CD4-positive, alpha-beta T cell treated with Interferon alpha-2 for 1 hour (primary cell): ENCODE measurements at regions not wholly inside any gene's neighbourhood (a gene's known extent, or its start where the extent isn't known, plus 50 kb on each side); places are given as distances from the start of the nearest gene placed in this dataset.
A peak's percentile ranks its signal among the peaks of the same experiment; 100 is the strongest.
"Not testable (repeated sequence)": the region's sequence is repeated elsewhere in the genome, so short reads cannot be mapped to it uniquely, and the experiment has no call there.

ENCODE experiments used
- DNase-seq, 2 donors: peaks; one replicate each; pipeline ENCODE4 v3.0.0-alpha.2; 2020 to 2022

DNA sequence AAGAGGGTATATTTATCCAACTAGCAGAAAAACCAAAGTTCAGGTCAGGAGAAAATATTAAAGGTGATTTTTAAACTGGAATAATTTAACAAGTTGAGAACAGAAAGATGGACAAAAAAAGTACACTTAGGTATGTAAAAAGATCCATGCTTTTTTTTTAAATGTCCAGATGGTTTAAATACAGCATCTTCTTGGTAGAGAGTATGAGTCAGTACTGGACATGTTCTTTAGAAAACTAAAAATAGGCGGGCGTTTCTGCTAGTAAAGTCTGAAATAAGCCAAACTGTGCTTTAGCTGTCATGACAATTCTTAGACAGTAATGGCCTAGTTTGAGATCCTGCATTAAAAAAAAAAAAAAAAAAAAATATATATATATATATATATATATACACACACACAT lies 255.9 kb upstream of the ST8SIA4 start:
- DNase-seq, result no peak

DNA sequence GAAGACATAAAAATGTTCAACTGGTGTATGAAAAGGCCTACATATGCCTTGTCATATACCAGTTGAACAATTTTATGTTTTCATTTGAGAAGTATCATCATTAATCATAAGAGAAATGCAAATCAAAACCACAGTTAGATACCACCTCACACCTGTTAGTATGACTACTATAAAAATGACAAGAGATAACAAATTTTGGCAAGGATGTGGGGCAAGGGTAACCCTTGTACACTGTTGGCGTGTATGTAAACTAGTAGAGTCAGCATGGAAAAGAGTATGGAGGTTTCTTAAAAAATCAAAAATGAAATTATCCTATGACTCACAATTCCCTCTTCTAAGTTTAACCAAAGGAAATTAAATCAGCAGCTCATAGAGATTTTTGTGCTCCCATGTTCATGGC lies 250.4 kb upstream of the ST8SIA4 start:
- no peak for DNase-seq

DNA sequence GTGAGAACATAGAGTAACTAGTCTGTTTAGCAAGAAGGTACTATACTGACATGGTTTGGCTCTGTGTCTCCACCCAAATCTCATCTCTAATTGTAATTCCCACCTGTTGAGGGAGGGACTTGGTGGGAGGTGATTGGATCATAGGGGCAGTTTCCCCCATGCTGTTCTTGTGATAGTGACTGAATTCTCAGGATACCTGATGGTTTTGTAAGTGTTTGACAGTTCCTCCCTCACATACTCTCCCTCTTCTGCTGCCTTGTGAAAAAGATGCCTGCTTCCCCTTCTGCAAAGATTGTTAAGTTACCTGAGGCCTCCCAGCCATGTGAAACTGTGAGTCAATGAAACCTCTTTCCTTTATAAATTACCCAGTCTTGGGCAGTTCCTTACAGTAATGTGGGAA lies 240.4 kb upstream of the ST8SIA4 start:
- DNase-seq, result no peak

DNA sequence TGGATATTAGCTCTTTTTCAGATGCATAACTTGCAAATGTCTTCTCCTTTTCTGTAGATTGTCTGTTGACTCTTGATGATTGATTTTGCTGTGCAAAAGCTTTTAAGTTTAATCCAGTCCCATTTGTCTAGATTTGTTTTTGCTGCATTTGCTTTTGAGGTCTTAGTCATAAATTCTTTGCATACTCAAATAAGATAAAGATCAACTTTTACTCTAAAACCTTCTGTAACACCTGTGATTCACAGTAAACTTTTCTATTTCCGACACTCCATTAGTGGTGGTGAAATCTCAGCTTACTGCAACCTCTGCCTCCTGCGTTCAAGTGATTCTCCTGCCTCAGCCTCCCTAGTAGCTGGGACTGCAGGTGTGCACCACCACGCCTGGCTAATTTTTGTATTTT lies 239.0 kb upstream of the ST8SIA4 start:
- DNase-seq, result no peak

DNA sequence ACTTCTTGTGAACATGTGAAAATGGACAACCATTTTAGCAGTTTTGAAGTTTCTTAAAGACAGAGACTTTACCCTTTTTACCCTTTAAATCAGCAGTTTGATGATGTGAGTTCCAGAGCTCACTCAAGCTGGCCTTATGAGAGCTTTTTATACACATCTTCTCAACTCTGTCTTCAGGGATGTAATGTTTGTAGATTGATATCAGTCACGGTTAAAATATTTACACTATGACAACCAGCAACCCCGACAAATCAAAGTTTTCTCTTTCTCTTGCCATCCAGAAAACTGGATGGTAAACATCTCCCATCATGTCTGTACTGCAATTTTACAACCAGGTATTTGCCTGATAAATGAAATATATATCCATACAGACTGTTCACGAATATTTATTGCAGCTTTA lies 233.4 kb upstream of the ST8SIA4 start:
- no peak for DNase-seq

DNA sequence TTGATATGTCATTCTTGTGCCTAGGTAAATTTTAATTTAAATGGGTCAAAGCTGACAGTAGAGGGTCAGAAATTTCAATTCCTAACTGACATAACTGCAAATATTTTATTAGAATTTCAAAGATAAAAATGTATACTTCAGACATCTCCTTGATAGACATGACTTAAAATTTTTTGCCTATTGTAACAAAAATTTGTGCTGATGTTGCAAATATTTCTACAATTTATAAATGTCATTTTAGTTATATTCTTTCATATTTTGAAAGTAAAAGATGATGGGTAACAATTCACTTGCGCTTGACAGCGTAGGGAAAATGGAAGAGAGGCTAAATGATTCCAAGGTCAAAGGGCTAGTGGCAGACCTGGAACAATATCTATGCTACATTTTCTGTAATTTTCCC lies 220.3 kb upstream of the ST8SIA4 start:
- DNase-seq, result no peak

DNA sequence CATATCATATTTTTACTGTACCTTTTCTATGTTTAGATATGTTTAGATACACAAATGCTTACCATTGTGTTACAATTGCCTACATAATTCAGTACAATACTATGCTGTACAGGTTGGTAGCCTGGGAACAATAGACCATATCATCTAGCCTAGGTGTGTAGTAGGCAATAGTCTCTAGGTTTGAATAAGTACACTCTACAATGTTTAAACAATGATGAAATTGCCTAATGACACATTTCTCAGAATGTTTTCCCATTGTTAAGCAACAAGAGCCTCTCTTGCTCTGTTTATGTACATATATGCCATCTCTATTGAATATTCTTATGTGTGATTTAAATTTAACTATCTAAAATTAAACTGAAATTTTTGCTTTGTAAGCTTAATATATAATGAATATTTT lies 209.6 kb upstream of the ST8SIA4 start:
- no peak for DNase-seq

DNA sequence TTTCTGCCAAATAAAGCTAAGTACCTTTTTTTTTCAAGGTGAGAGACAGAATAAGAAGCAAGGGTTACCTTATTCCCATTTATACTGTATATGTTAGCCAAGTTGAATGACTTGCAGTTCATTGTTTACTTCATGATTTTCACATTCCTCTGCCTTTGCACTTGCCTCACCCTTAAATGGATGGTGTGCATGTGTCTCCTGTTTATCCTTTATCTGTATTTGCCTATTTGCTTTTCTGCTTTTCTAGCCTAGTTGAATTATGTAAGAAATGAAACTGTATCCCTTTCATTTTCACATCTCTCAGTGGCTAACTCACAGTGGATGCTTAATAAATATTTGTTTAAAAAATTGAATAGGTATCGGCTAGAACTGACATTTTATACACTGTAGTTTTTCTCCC lies 200.8 kb upstream of the ST8SIA4 start:
- no peak for DNase-seq

DNA sequence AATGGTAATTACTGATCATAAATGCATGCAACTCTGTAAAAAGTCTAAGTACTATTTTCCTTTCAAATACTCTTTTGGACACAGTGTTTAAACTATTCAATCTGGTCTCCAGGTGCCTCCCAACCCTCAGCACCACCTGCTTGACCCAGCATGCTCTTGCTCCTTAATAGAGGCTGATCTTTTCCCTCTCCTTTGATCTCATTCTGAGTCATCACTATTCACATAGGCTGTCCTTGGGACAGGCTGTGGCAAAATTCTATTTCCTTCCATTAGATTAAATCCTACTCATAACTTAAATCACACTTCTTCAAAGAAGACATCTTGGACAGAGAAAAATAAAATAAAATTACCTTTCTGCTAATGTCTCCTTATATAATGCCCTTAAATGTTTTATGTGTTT lies 199.4 kb upstream of the ST8SIA4 start:
- no peak for DNase-seq

DNA sequence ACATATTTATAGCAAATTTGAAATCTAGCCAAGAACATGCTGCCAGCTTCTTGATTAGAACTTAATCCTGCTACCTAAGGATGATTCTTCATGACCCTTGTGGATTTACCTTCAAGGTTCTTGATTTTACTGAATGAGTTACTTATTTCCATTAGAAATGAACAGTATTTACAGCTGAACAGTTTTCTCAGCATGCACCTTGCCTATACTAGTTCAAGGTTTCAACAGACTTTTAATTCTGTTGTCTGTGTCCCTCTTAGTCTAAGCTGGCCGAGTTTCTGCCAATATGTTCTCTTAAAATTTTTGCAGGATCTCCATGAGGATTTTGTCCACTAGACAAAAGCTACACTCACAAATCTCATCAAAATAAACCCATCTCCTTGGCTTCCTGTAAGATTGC lies 188.8 kb upstream of the ST8SIA4 start:
- DNase-seq, result no peak

DNA sequence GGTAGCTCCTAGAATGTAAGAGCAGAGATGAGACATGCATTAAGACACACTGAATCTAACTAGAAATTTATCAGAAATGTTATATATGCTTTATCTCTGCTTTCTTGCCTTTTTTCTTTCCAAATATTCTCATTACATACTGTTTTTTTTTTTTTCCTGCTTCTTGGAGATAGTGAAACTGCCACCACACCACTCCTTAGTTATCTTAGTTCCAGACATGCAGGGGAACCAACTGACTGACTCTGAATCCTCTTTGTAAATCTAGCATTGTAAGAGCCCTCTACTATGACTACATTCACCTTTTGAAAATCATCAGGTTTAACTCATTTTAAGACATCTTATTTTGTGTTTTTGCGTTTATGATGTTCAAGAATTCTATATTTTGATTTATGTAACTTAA lies 181.3 kb upstream of the ST8SIA4 start:
- no peak for DNase-seq

DNA sequence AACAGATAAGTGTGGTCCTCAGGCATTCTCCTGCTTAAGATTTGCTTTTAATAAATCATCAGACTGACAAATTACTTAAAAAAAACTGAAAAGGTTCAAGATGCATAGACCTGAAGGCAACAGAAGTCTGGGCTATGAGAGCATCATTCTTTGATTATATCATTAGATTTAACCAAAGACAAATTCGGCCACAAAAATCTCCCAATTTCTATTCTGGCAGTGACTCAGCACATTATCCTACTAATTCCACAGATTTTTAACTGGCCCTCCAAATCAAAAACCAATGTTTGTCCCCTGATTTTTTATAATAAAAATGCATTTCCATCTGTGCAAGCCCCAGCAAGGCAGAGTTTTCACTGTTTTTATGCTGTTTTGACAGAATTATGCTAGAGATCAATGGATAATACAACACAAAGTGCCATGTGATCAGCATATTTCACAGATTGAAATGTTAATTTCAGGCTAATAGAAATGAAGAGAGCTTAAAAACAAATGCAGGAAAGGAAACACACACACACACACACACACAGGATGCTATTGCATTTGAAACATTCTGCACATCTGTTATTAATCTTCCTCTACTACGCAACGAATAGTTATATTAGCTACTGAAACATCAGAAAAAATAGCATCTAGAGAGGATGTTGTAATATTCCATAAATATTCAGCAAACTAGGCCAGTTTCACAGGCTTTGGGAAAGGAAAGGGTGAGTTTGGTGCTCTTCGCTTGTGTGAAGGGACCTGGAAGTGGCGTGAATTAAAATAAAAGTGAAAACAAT lies 177.6 kb upstream of the ST8SIA4 start:
- no peak for DNase-seq

DNA sequence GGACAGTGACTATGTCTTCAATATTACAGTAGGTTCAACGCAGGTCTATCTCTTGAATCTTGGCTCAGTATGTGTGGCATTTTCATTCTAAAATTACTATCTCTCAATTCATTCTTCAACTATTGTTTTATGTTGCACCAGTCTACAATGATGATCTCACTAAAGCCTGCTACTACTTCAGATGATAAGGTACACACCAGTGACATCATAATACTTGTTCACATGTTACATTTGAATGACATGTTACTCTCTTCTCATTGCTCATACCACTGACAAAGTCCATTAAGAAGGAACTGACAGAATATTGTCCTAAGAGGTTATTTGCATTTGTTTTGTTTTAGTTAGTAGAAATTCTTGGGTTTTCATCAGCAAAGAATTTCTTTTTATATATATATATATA lies 165.2 kb upstream of the ST8SIA4 start:
- DNase-seq, result no peak

DNA sequence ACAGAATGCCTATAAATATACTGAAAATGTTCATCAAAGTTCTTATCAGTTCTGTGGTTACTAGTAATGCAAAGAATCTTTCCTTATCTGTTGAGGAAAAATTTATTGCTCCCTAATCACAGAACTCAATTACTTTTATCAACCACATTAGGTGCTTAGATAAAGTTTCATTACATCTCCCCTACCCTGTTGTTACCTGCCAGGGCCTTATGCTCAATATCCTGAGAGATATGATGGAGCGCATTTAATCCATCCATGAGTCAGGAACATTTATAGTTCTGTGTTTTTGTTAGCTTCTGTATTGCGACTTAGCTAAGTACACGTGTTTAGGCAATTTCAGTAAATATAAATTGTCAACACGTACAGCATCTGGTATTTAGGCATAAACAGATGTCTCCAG lies 164.3 kb upstream of the ST8SIA4 start:
- DNase-seq, result no peak

DNA sequence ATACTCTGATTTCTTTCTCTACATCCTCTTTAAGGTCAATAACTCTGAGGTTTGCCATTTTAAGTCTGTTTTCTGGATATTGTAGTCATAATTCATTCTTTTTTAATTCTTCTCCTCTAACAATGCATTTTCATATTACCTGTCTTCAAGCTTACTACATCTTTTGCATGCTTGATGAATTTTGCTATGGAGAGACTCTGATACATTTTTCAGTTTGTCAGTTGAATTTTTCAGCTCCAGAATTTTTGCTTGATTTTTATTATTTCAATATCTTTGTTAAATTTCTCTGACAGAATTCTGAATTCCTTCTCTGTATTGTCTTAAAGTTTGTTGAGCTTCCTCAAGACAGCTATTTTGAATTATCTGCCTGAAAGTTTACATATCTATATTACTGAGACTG lies 159.8 kb upstream of the ST8SIA4 start:
- DNase-seq, result no peak

DNA sequence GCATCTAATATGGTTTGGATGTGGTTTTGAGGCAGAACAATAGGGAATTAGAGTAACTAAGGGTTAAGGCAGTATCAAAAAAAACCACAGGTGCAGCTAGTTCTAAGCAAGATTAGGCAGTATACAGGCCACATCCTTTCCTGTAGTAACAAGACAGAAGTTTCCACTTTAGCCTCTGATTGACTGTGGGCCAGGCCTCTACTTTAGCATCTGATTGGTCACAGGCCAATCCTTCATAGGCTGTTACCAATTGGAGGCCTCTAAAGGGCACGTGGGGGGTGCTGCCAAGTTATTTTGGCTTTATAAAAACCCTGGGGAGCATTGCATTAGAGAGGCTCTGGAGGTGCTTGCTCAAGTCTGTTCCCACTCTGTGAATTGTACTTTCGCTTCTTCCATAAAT lies 144.1 kb upstream of the ST8SIA4 start:
- peak in 1 of 2 donors; percentile 8 for DNase-seq

DNA sequence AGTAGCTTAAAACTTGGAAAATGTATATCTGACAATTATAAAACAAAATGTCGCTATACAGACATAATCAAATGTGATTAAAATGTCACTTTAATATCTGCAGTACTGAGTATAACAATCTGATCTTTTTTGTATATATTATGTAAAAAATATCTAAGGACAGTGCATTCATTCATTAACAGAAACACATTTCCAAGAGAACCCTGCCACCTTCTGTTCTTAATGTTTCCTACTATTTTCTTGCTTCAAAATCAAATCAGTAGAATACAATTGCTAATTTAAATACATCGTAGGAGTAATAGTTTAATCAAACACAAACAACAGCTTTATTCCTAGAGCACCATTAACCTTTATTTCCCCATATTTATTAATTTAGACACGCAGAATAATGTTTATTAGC lies 142.6 kb upstream of the ST8SIA4 start:
- peak in 1 of 2 donors; percentile 41 for DNase-seq

DNA sequence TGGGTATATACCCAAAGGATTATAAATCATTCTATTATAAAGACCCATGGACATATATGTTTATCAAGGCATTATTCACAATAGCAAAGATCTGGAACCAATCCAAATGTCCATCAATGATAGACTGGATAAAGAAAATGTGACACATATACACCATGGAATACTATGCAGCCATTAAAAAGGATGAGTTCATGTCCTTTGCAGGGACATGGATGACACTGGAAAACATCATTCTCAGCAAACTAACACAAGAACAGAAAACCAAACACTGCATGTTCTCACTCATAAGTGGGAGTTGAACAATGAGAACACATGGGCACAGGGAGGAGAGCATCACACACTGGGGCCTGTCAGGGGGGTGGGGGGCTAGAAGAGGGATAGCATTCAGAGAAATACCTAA lies 136.9 kb upstream of the ST8SIA4 start:
- DNase-seq, result not testable (repeated sequence)

DNA sequence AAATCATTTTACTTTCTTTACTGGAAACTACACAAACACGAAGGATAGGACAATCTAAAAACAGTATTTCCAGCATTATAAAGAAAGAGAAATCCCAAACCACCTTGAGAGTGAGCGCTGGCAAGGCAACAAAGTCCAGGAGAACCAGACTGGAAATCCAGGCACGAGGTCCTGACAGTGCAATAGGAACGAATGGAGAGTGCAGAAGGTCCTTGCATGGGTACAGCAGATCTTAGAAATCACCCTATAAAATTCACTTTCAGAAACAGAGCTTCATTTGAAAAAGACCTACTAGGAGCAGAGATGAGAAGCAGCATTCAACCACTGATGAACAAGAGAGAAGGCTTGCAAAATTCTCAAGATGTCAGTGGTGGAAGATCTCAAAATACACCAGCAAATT lies 133.7 kb upstream of the ST8SIA4 start:
- DNase-seq, result no peak

DNA sequence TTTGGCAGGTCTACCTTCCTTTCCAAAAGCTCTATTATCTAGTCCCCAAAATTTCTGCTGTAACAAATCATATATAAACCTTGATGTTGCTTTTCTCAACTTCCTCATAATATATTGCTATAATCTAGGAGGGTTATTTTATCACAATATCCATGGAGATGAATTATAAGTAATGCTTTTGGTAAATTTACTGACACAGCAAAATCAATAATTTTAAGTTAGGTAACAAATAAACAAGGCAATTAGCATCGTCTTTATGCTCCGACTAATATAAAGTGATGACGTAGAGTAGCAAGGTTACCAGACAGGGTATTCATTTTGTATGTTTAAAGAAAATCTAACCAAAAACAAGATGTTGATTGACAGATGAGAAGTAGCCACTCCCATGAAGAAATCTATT lies 132.3 kb upstream of the ST8SIA4 start:
- DNase-seq, result no peak

DNA sequence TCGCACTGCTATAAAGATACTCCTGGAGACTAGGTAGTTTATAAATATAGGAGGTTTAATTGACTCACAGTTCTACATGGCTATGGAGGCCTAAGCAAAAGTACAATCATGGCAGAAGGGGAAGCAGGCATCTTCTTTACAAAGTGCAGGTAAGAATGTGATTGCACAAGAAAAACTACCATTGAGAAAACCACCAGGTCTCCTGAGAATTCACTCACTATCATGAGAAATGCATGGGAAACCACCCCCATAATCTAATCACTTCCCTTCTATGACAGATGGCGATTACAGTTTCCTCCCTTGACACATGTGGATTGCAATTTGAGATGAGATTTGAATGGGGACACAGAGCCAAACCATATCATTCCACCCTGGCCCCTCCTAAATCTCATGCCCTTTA lies 121.2 kb upstream of the ST8SIA4 start:
- DNase-seq, result no peak

DNA sequence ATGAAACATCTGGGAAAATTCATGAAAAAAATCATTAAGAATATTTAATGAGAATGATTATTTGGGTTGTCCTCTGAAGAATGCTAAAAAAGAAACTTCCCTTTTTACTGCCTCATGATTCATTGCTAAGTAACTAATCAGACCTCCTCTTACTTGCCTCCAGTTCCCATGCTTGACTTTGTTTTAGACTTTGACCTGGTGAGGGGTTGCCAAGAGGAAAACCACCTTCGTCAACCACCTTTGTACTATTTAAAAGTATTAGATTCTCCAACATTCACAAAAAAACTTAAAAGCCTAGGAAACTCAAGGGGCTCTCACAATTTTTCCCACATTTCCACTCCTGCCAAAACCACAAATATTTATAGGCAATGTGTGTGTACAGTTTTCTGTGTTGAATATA lies 115.2 kb upstream of the ST8SIA4 start:
- no peak for DNase-seq

DNA sequence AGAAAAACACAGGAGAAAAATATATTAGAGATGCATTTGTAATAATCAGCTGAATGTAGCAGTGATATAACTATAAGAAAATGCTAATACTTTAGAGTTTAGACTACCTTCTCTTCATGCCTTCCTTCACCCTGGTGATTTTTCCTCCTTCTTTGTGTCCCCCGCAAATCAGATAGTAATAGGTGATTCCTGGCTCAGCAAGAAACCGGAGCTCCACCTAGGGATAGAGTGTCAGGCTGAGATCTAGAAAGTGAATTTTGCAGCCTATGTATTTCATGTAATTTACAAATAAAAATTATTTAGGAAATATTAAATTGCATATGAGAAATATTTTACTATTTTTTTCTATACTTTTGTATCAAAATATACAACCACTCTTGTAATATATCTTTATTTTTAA lies 109.8 kb upstream of the ST8SIA4 start:
- peak in 1 of 2 donors; percentile 9 for DNase-seq

DNA sequence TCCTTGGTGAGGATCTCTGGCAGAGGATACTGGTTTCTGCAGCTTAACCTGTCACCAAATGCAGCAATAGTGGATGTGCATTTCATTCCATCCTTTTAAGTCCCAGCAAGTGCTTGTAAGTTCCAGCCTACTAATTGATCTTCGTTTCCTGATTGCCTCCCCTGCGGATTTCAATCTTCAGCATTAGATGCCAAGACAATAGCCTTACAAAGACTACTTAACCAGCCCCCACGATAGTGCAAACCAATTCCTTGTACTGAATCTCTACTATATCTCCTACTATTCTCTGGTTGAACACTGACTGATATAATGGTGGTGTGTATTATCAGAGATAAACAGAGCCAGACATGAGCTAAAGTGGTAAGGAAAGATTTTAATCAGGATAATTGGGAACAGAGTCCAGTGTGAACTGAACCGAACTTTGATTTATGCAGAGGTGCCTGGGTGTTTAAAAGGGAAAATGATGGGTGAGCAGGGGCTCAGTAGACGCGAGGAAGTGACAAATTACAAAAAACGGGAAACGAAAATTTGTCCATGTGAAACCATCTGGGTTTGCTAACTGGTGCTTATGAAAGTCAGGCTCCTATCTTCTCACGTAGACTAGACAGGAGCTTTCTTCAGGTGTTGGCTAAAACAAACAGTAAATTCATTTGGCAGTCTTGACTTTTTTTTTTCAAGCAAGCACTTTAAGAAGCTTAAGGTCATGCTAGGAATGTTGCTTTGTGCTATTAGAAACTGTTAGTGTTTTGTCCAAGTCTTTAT lies 106.9 kb upstream of the ST8SIA4 start:
- no peak for DNase-seq

DNA sequence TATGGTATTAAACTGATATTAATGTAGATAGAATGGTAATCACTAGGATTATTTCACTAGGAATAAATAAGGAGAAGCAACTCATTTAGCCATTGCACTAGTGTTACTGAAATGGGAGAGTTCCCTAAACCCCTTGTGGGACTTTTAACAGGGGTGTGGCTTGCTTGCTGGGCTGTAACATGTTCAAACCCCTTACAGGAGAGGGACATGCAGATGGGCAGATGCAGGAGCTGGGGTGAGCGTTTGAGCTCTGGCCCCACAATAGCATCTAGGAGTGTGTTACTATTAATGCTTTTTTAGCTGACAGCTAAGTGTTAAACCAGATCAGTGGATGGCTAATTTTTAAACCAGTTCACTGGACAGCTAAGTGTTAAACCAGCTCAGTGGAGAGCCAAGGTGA lies 89.3 kb upstream of the ST8SIA4 start:
- DNase-seq, result no peak
